SK-N-SH (cell line): ENCODE measurements at regions not wholly inside any gene's neighbourhood (a gene's known extent, or its start where the extent isn't known, plus 50 kb on each side); places are given as distances from the start of the nearest gene placed in this dataset.

Source experiments
- CTCF ChIA-PET: fragments of 300-600, 350-600 bp; formaldehyde crosslinking; extraction: SDS; loops from one replicate; lab custom pipeline; 2021; lab: Yijun Ruan, JAX
- POLR2A ChIA-PET: fragments of 350-600 bp; sonication (Branson Sonifier 250); formaldehyde crosslinking; extraction: SDS; loops from one replicate; lab custom pipeline; 2020; ENCODE audit warnings: antibody characterized with exemption, inconsistent platforms; lab: Yijun Ruan, JAX
- DNase-seq: peaks from one replicate; pipeline ENCODE4 v3.0.0; 2012
- H2AFZ ChIP-seq: fragments of 200-600 bp; sonication (generic); 2 replicates; pipeline ENCODE4 v1.8.1; 2016; ENCODE audit warnings: antibody characterized with exemption, mild to moderate bottlenecking, low read depth
- H3F3A ChIP-seq: fragments of 200-600 bp; sonication (generic); replicated peaks from 2 replicates; pipeline ENCODE3; 2016; ENCODE audit warnings: antibody characterized with exemption, mild to moderate bottlenecking; ENCODE audit not compliant: insufficient read depth
- H3K27ac ChIP-seq, 2 experiments: fragments of 200-500 bp in 1 of 2; fragments of 200-600 bp in 1 of 2; sonication (Bioruptor generic) in 1 of 2; sonication (generic), shearing (Covaris generic) in 1 of 2; 2 replicates each; pipeline versions ENCODE4 v1.5.1 to v1.6.1; 2014 to 2016; ENCODE audit warnings: low read depth in 2 of 2, inconsistent platforms in 1 of 2, low read length in 1 of 2, mild to moderate bottlenecking in 1 of 2, mixed read lengths in 1 of 2
- H3K27me3 ChIP-seq: fragments of 200-600 bp; sonication (generic), shearing (Covaris generic); 2 replicates; pipeline ENCODE4 v1.6.1; 2016; ENCODE audit warnings: mixed run types; ENCODE audit not compliant: insufficient read depth
- H3K36me3 ChIP-seq, 2 experiments: fragments of 200-500 bp in 1 of 2; fragments of 200-600 bp in 1 of 2; sonication (Bioruptor generic) in 1 of 2; sonication (generic) in 1 of 2; replicated peaks in 1 of 2; 2 replicates each; pipeline versions ENCODE3 to v1.5.1; 2014 to 2016; ENCODE audit warnings: low read length in 1 of 2, mild to moderate bottlenecking in 1 of 2; ENCODE audit not compliant: insufficient read depth in 2 of 2, control insufficient read depth in 1 of 2
- H3K4me1 ChIP-seq, 2 experiments: fragments of 200-500 bp in 1 of 2; fragments of 200-600 bp in 1 of 2; sonication (Bioruptor generic) in 1 of 2; sonication (generic), shearing (Covaris generic) in 1 of 2; 2 replicates each; pipeline versions ENCODE4 v1.5.1 to v1.6.1; 2014 to 2016; ENCODE audit warnings: low read depth in 1 of 2, low read length in 1 of 2, mixed run types in 1 of 2; ENCODE audit not compliant: insufficient read depth in 2 of 2, control insufficient read depth in 1 of 2
- H3K4me2 ChIP-seq: fragments of 200-600 bp; sonication (generic), shearing (Covaris generic); 2 replicates; pipeline ENCODE4 v1.6.1; 2017; ENCODE audit warnings: mixed run types
- H3K4me3 ChIP-seq, 2 experiments: fragments of 200-500 bp in 1 of 2; fragments of 200-600 bp in 1 of 2; sonication (Bioruptor generic) in 1 of 2; sonication (generic), shearing (Covaris generic) in 1 of 2; 2 replicates each; pipeline versions ENCODE4 v1.5.1 to v1.8.1; 2014 to 2016; ENCODE audit warnings: low read depth in 2 of 2, inconsistent platforms in 1 of 2, low read length in 1 of 2, mild to moderate bottlenecking in 1 of 2, mixed read lengths in 1 of 2, moderate library complexity in 1 of 2
- H3K79me2 ChIP-seq: fragments of 200-600 bp; sonication (generic); 2 replicates; pipeline ENCODE4 v1.8.1; 2017; ENCODE audit warnings: mild to moderate bottlenecking; ENCODE audit not compliant: insufficient read depth
- H3K9ac ChIP-seq: fragments of 200-600 bp; sonication (generic); 2 replicates; pipeline ENCODE4 v1.6.1; 2017; ENCODE audit warnings: mixed run types
- H3K9me2 ChIP-seq: fragments of 200-600 bp; sonication (generic); 2 replicates; pipeline ENCODE4 v1.6.1; 2017; ENCODE audit warnings: mixed run types
- H3K9me3 ChIP-seq: fragments of 200-600 bp; sonication (generic); 2 replicates; pipeline ENCODE4 v1.6.1; 2017; ENCODE audit warnings: mixed run types, mild to moderate bottlenecking, moderate library complexity
- H4K20me1 ChIP-seq: fragments of 200-600 bp; sonication (generic); 2 replicates; pipeline ENCODE4 v1.6.1; 2017; ENCODE audit warnings: mild to moderate bottlenecking, mixed run types; ENCODE audit not compliant: insufficient read depth
- CTCF ChIP-seq: fragments of 200-600 bp; sonication (generic); IDR thresholded peaks from 2 replicates; pipeline ENCODE4 v1.6.1; 2017; ENCODE audit warnings: antibody characterized with exemption, mild to moderate bottlenecking, moderate library complexity
- EZH2phosphoT487 ChIP-seq: fragments of 200-600 bp; sonication (generic); IDR thresholded peaks from 2 replicates; pipeline ENCODE4 v1.6.1; 2017; ENCODE audit warnings: low read depth, mixed run types, mild to moderate bottlenecking, antibody characterized with exemption, moderate library complexity, borderline replicate concordance
- FOXM1 ChIP-seq: IDR thresholded peaks from 2 replicates; pipeline ENCODE4 v1.4.0; 2012; ENCODE audit warnings: low read depth, mild to moderate bottlenecking
- IRF3 ChIP-seq: fragments of 150-350 bp; IDR thresholded peaks from 2 replicates; pipeline ENCODE4 v1.6.1; 2016; ENCODE audit warnings: mild to moderate bottlenecking, low read depth, low read length
- MXI1 ChIP-seq: IDR thresholded peaks from 2 replicates; pipeline ENCODE4 v1.6.1; 2012; ENCODE audit warnings: mild to moderate bottlenecking, low read depth, low read length, improper control_type of control experiment
- PBX3 ChIP-seq: IDR thresholded peaks from 2 replicates; pipeline ENCODE4; 2012
- RAD21 ChIP-seq: IDR thresholded peaks from 2 replicates; pipeline ENCODE4 v1.6.1; 2012; ENCODE audit warnings: mild to moderate bottlenecking, low read length
- RFX5 ChIP-seq: IDR thresholded peaks from 2 replicates; pipeline ENCODE4 v1.6.1; 2012; ENCODE audit warnings: mild to moderate bottlenecking, improper control_type of control experiment, low read length
- RXRA ChIP-seq: IDR thresholded peaks from 2 replicates; pipeline ENCODE4 v1.4.0; 2012; ENCODE audit warnings: low read depth, mild to moderate bottlenecking, borderline replicate concordance
- SIN3A ChIP-seq: IDR thresholded peaks from 2 replicates; pipeline ENCODE4 v1.6.1; 2012; ENCODE audit warnings: low read depth, mild to moderate bottlenecking, low read length, moderate library complexity, borderline replicate concordance
- TCF12 ChIP-seq: IDR thresholded peaks from 2 replicates; pipeline ENCODE4 v1.4.0; 2012
- USF1 ChIP-seq: IDR thresholded peaks from 2 replicates; pipeline ENCODE4 v1.4.0; 2012; ENCODE audit warnings: low read depth, borderline replicate concordance
- YY1 ChIP-seq: IDR thresholded peaks from 2 replicates; pipeline ENCODE4 v1.4.0; 2012; ENCODE audit warnings: low read depth, mild to moderate bottlenecking
- ZBTB33 ChIP-seq: IDR thresholded peaks from 2 replicates; pipeline ENCODE4 v1.4.0; 2012; ENCODE audit warnings: low read depth, borderline replicate concordance
- WGBS: methylation state at CpG from one replicate; pipeline ENCODE4 v1.1.6; 2017; ENCODE audit warnings: low lambda C conversion rate; 5-methylcytosine and 5-hydroxymethylcytosine counted together

- Histone ChIP-seq H3K4me2 (no peak overlapping the region), H2AFZ (no peak overlapping the region)
- no peak for DNase-seq
- TF ChIP-seq RXRA (no peak), IRF3 (no peak), RFX5 (no peak), SIN3A (no peak), ZBTB33 (no peak), FOXM1 (no peak)
- TF ChIP-seq, all 33 proteins: peak for 0
- Histone ChIP-seq H3F3A (no peaks in the 10 kb centered on the region), H3K9me3 (peaks cover 4% of the 10 kb centered on the region), H3K4me1 (no peaks in the 10 kb centered on the region), H4K20me1 (no peaks in the 10 kb centered on the region), H3K9me2 (no peaks in the 10 kb centered on the region), H3K27ac (no peak overlapping the region), H3K36me3 (no peaks in the 10 kb centered on the region), H3K79me2 (no peaks in the 10 kb centered on the region; the same call in 1 of the 2 replicates), H3K4me3 (no peak overlapping the region), H3K27me3 (no peaks in the 10 kb centered on the region), H3K9ac (no peak overlapping the region)
- ChIA-PET CTCF (interaction anchor here (0.6 kb wide), 1 partner anchor 761 kb away, joined by 3 read pairs; no protein-coding TSS in a partner anchor), POLR2A (no interaction called here)
- 20% methylated on average over 3 of the region's 3 CpGs for WGBS
Measured at GRCh38 chr6:67045076-67045475, 1338.0 kb upstream of the EYS start.

- H3K9me2 ChIP-seq: no peaks in the 10 kb centered on the region
- DNase-seq: no peak
Measured at GRCh38 chr6:67031451-67031850, 1324.4 kb upstream of the EYS start.

More at GRCh38 chr6:67031451-67031850, 1324.4 kb upstream of the EYS start:
- H3K4me1 ChIP-seq: no peaks in the 10 kb centered on the region; a peak in 1 of 4 replicates
- ChIA-PET POLR2A (no interaction called here), CTCF (no interaction called here)
- H3K27ac ChIP-seq: no peak overlapping the region
- H3F3A ChIP-seq: no peaks in the 10 kb centered on the region
- WGBS: 76% methylated on average over 6 of the region's 9 CpGs
- H4K20me1 ChIP-seq: no peaks in the 10 kb centered on the region
- no peaks in the 10 kb centered on the region for H3K9me3 ChIP-seq
- TF ChIP-seq YY1 (no peak), RAD21 (no peak), PBX3 (no peak), TCF12 (no peak), EZH2phosphoT487 (no peak), CTCF (no peak), USF1 (no peak), MXI1 (no peak)
- TF ChIP-seq, all 33 proteins: peak for 0
- Histone ChIP-seq H3K4me2 (no peak overlapping the region), H3K4me3 (no peak overlapping the region), H3K9ac (no peak overlapping the region), H3K27me3 (no peaks in the 10 kb centered on the region), H3K79me2 (no peaks in the 10 kb centered on the region), H2AFZ (no peak overlapping the region), H3K36me3 (no peaks in the 10 kb centered on the region)
